ENCODE measurements at regions not wholly inside any gene's neighbourhood (a gene's known extent, or its start where the extent isn't known, plus 50 kb on each side); places are given as distances from the start of the nearest gene placed in this dataset.
"Not testable (repeated sequence)": the region's sequence is repeated elsewhere in the genome, so short reads cannot be mapped to it uniquely, and the experiment has no call there.

DNA sequence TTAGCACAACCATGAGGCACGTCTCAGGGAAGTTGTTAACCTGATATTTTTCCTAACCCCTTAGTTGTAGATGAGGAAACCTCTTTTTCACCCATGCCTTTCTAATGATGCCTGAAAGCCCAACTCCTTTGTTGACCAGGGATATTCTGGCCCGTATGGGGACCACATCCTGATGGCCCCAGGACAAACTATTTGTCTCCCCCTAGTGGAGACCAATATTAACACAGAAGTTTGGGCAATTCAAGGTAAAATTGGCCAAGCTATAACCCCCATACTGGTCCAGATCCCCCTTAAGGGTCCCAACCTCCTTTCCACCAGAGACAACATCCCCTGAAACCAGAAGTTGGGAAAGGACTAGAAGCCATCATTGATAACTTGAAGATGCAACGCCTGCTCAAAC is 893.3 kb downstream of the SORCS1 start:
- Histone ChIP-seq H3K27me3 (ENCODE audit: control insufficient read depth, insufficient read depth, low read length) (no peaks in the 10 kb centered on the region), H3K27ac (ENCODE audit: low read length) (no peak overlapping the region), H3K4me3 (ENCODE audit: low read length) (no peak overlapping the region), H3K4me1 (ENCODE audit: control insufficient read depth, insufficient read depth, low read length) (no peaks in the 10 kb centered on the region), H3K9me3 (ENCODE audit: control insufficient read depth, insufficient read depth, low read length) (no peaks in the 10 kb centered on the region), H3K36me3 (ENCODE audit: control insufficient read depth, insufficient read depth, low read length) (no peaks in the 10 kb centered on the region; the same call in 1 of the 2 replicates)
- DNase-seq (ENCODE audit: low read depth, low spot score), result no peak
- WGBS (ENCODE audit: insufficient coverage, insufficient read length), result no CpG with 5 or more reads among the region's 3 CpGs

DNA sequence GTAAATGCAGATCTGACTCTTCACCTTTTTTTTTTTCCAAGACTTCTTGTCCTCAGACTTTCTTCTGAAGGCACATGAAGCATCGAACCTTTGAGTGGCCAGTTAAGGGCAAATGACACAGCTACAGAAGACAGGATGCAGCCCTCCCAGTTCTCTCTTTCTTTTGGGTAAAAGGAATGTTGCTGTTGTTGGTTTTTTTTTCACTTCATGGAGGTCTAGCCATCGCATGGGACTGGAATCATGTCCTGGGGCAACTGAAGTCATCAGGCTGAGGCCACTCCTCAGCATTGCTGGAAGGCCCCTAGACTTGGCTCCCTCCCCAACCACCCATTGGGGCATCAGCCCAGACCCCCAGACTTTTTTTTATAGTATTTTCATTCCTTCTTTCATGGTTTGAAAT is 896.5 kb downstream of the SORCS1 start:
- no peak for DNase-seq (ENCODE audit: low read depth, low spot score)
- no peaks in the 10 kb centered on the region; the same call in 1 of the 2 replicates for H3K36me3 ChIP-seq (ENCODE audit: control insufficient read depth, insufficient read depth, low read length)
- WGBS (ENCODE audit: insufficient coverage, insufficient read length), result no CpG with 5 or more reads among the region's 2 CpGs
- no peaks in the 10 kb centered on the region for H3K4me1 ChIP-seq (ENCODE audit: control insufficient read depth, insufficient read depth, low read length)
- no peaks in the 10 kb centered on the region for H3K9me3 ChIP-seq (ENCODE audit: control insufficient read depth, insufficient read depth, low read length)
- H3K27ac ChIP-seq (ENCODE audit: low read length), result no peak overlapping the region
- H3K27me3 ChIP-seq (ENCODE audit: control insufficient read depth, insufficient read depth, low read length), result no peaks in the 10 kb centered on the region
- H3K4me3 ChIP-seq (ENCODE audit: low read length), result no peak overlapping the region

DNA sequence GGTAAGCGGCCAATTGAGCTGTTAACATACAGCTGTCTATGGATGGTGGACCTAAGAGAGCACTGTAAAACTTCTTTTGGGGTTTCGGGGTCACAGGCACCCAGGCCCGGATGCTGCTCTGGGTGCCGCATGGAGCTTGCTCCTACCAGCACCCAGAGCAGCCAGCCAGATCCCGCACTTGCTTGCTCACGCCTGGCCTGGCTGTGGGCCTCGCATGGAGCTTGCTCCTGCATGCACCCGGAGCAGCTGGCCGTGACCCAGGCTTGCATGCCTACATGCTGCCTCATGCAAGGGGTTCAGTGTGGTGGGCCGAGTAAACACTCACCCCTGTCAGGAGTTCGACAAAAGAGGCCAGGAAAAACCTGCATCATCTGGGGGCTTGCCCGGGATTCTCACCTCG is 896.9 kb downstream of the SORCS1 start:
- H3K4me3 ChIP-seq (ENCODE audit: low read length), result no peak overlapping the region
- no peak overlapping the region for H3K27ac ChIP-seq (ENCODE audit: low read length)
- no peaks in the 10 kb centered on the region for H3K9me3 ChIP-seq (ENCODE audit: control insufficient read depth, insufficient read depth, low read length)
- DNase-seq (ENCODE audit: low read depth, low spot score), result no peak
- no peaks in the 10 kb centered on the region; the same call in 1 of the 2 replicates for H3K36me3 ChIP-seq (ENCODE audit: control insufficient read depth, insufficient read depth, low read length)
- no CpG with 5 or more reads among the region's 13 CpGs for WGBS (ENCODE audit: insufficient coverage, insufficient read length)
- no peaks in the 10 kb centered on the region for H3K27me3 ChIP-seq (ENCODE audit: control insufficient read depth, insufficient read depth, low read length)
- no peaks in the 10 kb centered on the region for H3K4me1 ChIP-seq (ENCODE audit: control insufficient read depth, insufficient read depth, low read length)

DNA sequence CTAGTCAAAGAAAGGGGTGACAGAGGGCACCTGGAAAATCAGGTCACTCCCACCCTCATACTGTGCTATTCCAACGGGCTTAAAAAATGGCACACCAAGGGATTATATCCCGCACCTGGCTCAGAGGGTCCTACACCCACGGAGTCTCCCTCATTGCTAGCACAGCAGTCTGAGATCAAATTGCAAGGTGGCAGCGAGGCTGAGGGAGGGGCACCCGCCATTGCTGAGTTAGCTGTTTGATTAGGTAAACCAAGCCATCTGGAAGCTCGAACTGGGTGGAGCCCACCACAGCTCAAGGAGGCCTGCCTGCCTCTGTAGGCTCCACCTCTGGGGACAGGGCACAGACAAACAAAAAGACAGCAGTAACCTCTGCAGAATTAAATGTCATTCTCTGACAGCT is 907.1 kb downstream of the SORCS1 start:
- H3K9me3 ChIP-seq (ENCODE audit: control insufficient read depth, insufficient read depth, low read length); DNase-seq (ENCODE audit: low read depth, low spot score); H3K27ac ChIP-seq (ENCODE audit: low read length); H3K4me1 ChIP-seq (ENCODE audit: control insufficient read depth, insufficient read depth, low read length); H3K27me3 ChIP-seq (ENCODE audit: control insufficient read depth, insufficient read depth, low read length); H3K4me3 ChIP-seq (ENCODE audit: low read length); H3K36me3 ChIP-seq (ENCODE audit: control insufficient read depth, insufficient read depth, low read length): not testable (repeated sequence)
- no CpG with 5 or more reads among the region's 6 CpGs for WGBS (ENCODE audit: insufficient coverage, insufficient read length)

DNA sequence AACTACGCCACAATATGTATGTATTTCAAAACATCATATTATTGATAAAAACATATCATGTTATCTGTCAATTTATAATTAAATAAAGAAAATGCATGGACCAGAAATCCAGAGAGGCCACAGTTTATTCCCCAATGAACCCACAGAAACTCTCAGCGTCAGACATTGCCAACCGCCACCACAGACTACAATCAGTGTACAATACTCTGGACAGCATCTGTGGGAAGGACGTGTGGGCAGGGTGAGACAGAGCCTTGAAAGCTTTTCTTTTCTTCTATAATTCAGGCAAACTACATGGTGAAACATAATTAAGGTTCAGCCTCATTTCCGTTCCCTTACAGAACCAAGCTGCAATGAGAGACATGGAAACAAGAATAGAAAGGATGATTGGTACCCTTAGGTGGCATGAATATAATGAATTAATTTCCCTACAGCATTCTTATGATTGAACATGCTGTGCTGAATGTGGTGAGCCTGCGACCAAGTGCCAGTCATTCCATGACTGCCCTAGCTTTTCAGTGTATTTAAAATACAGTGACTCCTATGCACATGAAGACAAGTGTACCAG is 909.3 kb downstream of the SORCS1 start:
- H3K4me3 ChIP-seq (ENCODE audit: low read length), result no peak overlapping the region
- no CpG with 5 or more reads among the region's 6 CpGs for WGBS (ENCODE audit: insufficient coverage, insufficient read length)
- no peak for DNase-seq (ENCODE audit: low read depth, low spot score)
- no peaks in the 10 kb centered on the region for H3K9me3 ChIP-seq (ENCODE audit: control insufficient read depth, insufficient read depth, low read length)
- no peak overlapping the region for H3K27ac ChIP-seq (ENCODE audit: low read length)
- H3K27me3 ChIP-seq (ENCODE audit: control insufficient read depth, insufficient read depth, low read length), result no peaks in the 10 kb centered on the region
- no peaks in the 10 kb centered on the region for H3K36me3 ChIP-seq (ENCODE audit: control insufficient read depth, insufficient read depth, low read length)
- no peaks in the 10 kb centered on the region for H3K4me1 ChIP-seq (ENCODE audit: control insufficient read depth, insufficient read depth, low read length)

DNA sequence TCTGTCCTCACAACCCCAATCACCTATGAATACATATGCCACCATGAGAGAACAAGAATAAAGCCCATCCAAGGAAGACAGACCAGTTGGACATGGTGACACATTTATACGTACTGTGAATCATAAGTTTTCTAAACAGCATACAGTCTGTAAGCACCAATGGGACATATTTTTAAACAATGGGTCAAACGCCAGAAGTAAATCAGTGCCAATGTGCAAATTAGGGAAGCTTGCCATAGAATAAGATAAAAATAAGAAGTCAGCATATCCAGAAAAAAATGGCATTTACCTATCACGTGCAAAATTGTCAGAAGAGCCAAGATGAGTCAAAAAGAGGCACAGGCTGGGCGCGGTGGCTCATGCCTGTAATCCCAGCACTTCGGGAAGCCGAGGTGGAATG is 910.4 kb downstream of the SORCS1 start:
- no peaks in the 10 kb centered on the region for H3K36me3 ChIP-seq (ENCODE audit: control insufficient read depth, insufficient read depth, low read length)
- no peaks in the 10 kb centered on the region for H3K9me3 ChIP-seq (ENCODE audit: control insufficient read depth, insufficient read depth, low read length)
- H3K27ac ChIP-seq (ENCODE audit: low read length), result no peak overlapping the region
- H3K4me1 ChIP-seq (ENCODE audit: control insufficient read depth, insufficient read depth, low read length), result no peaks in the 10 kb centered on the region
- no peak for DNase-seq (ENCODE audit: low read depth, low spot score)
- no CpG with 5 or more reads among the region's 7 CpGs for WGBS (ENCODE audit: insufficient coverage, insufficient read length)
- H3K4me3 ChIP-seq (ENCODE audit: low read length), result no peak overlapping the region
- no peaks in the 10 kb centered on the region for H3K27me3 ChIP-seq (ENCODE audit: control insufficient read depth, insufficient read depth, low read length)

- Histone ChIP-seq H3K27me3 (ENCODE audit: control insufficient read depth, insufficient read depth, low read length) (no peaks in the 10 kb centered on the region), H3K27ac (ENCODE audit: low read length) (no peak overlapping the region), H3K36me3 (ENCODE audit: control insufficient read depth, insufficient read depth, low read length) (no peaks in the 10 kb centered on the region), H3K9me3 (ENCODE audit: control insufficient read depth, insufficient read depth, low read length) (no peaks in the 10 kb centered on the region), H3K4me3 (ENCODE audit: low read length) (no peak overlapping the region), H3K4me1 (ENCODE audit: control insufficient read depth, insufficient read depth, low read length) (no peaks in the 10 kb centered on the region)
- DNase-seq (ENCODE audit: low read depth, low spot score), result no peak
Measured at GRCh38 chr10:106252541-106252940, 912.0 kb downstream of the SORCS1 start.

DNA sequence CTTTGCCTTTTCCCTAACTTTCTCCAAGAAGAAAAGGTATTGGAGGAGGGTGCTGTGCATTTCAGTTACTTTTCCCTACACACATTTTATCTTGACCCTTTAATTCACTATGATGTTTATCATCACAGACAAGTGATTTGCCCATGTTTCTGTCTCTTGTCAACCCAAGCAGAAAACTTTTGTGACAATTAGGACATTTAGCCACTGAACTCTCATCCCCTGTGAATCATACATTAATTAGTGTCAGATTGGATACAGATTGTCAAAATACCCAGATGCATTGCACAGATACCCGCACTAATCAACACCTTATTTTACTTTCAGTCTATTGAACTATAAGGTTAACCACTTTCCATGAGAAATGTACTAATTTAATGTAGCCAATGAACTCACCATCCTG is 912.9 kb downstream of the SORCS1 start:
- WGBS (ENCODE audit: insufficient coverage, insufficient read length), result no CpG with 5 or more reads among the region's 1 CpG
- no peak overlapping the region for H3K27ac ChIP-seq (ENCODE audit: low read length)
- H3K36me3 ChIP-seq (ENCODE audit: control insufficient read depth, insufficient read depth, low read length), result no peaks in the 10 kb centered on the region
- no peak overlapping the region for H3K4me3 ChIP-seq (ENCODE audit: low read length)
- H3K27me3 ChIP-seq (ENCODE audit: control insufficient read depth, insufficient read depth, low read length), result no peaks in the 10 kb centered on the region
- H3K9me3 ChIP-seq (ENCODE audit: control insufficient read depth, insufficient read depth, low read length), result no peaks in the 10 kb centered on the region
- no peaks in the 10 kb centered on the region for H3K4me1 ChIP-seq (ENCODE audit: control insufficient read depth, insufficient read depth, low read length)
- DNase-seq (ENCODE audit: low read depth, low spot score), result no peak

DNA sequence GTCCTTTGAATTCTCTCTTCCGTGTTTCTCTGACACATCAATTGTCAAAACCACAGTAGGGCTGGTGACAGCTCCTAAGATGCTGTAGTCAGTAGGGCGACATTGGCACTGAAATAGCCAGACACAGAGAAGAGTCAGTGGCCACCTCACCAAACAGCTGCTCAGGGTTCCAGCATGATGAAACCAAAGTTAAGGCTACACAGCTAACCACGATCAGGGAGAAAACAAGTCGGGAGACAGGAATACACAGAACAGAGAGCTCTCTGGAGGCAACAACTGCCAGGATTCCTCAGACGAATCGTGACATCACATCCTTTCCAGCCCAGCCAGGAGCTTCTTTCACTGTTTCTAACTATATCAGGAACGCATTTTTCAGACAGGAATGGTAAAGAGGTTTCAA is 922.2 kb downstream of the SORCS1 start:
- no peak for DNase-seq (ENCODE audit: low read depth, low spot score)
- Histone ChIP-seq H3K4me1 (ENCODE audit: control insufficient read depth, insufficient read depth, low read length) (no peaks in the 10 kb centered on the region), H3K4me3 (ENCODE audit: low read length) (no peak overlapping the region), H3K36me3 (ENCODE audit: control insufficient read depth, insufficient read depth, low read length) (no peaks in the 10 kb centered on the region), H3K27ac (ENCODE audit: low read length) (no peak overlapping the region), H3K9me3 (ENCODE audit: control insufficient read depth, insufficient read depth, low read length) (no peaks in the 10 kb centered on the region), H3K27me3 (ENCODE audit: control insufficient read depth, insufficient read depth, low read length) (no peaks in the 10 kb centered on the region)
- WGBS (ENCODE audit: insufficient coverage, insufficient read length), result no CpG with 5 or more reads among the region's 7 CpGs

GRCh38 chr10:106226828-106227227 is 937.7 kb downstream of the SORCS1 start:
- Histone ChIP-seq H3K4me3 (ENCODE audit: low read length) (no peak overlapping the region), H3K9me3 (ENCODE audit: control insufficient read depth, insufficient read depth, low read length) (no peaks in the 10 kb centered on the region), H3K27ac (ENCODE audit: low read length) (no peak overlapping the region), H3K4me1 (ENCODE audit: control insufficient read depth, insufficient read depth, low read length) (no peaks in the 10 kb centered on the region), H3K27me3 (ENCODE audit: control insufficient read depth, insufficient read depth, low read length) (no peaks in the 10 kb centered on the region), H3K36me3 (ENCODE audit: control insufficient read depth, insufficient read depth, low read length) (no peaks in the 10 kb centered on the region)
- DNase-seq (ENCODE audit: low read depth, low spot score), result no peak
- WGBS (ENCODE audit: insufficient coverage, insufficient read length), result no CpG with 5 or more reads among the region's 2 CpGs

DNA sequence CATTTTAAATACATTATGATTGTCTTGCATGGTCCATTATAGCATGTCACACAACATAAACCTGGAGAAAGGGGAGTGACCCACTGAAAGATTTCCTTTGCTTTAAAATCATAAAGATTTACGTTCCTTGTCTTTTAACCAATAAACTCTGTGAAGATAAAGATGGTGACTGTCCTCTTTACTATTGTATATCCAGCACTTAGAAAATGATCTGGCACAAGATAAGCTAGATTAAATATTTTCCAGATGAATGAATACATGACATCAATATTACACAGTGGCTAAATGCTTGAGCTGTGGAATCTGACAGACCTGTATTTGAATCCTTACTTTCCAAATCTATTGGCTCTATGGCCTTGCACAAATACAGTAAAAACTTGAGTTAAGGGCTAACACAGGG is 938.4 kb downstream of the SORCS1 start:
- no peaks in the 10 kb centered on the region for H3K9me3 ChIP-seq (ENCODE audit: control insufficient read depth, insufficient read depth, low read length)
- no CpG with 5 or more reads among the region's 1 CpG for WGBS (ENCODE audit: insufficient coverage, insufficient read length)
- H3K27me3 ChIP-seq (ENCODE audit: control insufficient read depth, insufficient read depth, low read length), result no peaks in the 10 kb centered on the region
- no peaks in the 10 kb centered on the region for H3K36me3 ChIP-seq (ENCODE audit: control insufficient read depth, insufficient read depth, low read length)
- H3K4me3 ChIP-seq (ENCODE audit: low read length), result no peak overlapping the region
- DNase-seq (ENCODE audit: low read depth, low spot score), result no peak
- no peaks in the 10 kb centered on the region for H3K4me1 ChIP-seq (ENCODE audit: control insufficient read depth, insufficient read depth, low read length)
- H3K27ac ChIP-seq (ENCODE audit: low read length), result no peak overlapping the region
